Calu3 (cell line): ENCODE measurements at regions not wholly inside any gene's neighbourhood (a gene's known extent, or its start where the extent isn't known, plus 50 kb on each side); places are given as distances from the start of the nearest gene placed in this dataset.

Source experiments
- BruUV-seq: library from RNA; stranded (reverse); fragments of 400-500 nt; replicated peaks from 2 replicates; lab custom pipeline; 2021; lab: Mats Ljungman, UMichigan
- CTCF ChIA-PET: fragments of 300-600 bp; sonication (Branson Sonifier 250); formaldehyde crosslinking; loops from one replicate; lab custom pipeline; 2022; ENCODE audit warnings: antibody characterized with exemption; lab: Charles Lee
- DNase-seq: peaks from one replicate; pipeline ENCODE4 v3.0.0; 2022
- H3K27ac Mint-ChIP-seq: one replicate; pipeline ENCODE4 v1.8.0; 2022; ENCODE audit warnings: mixed read lengths; ENCODE audit not compliant: unreplicated experiment
- H3K27me3 Mint-ChIP-seq: one replicate; pipeline ENCODE4 v1.8.0; 2022; ENCODE audit warnings: mixed read lengths; ENCODE audit not compliant: unreplicated experiment
- H3K36me3 Mint-ChIP-seq: one replicate; pipeline ENCODE4 v1.8.0; 2022; ENCODE audit warnings: mild to moderate bottlenecking, moderate library complexity, mixed read lengths; ENCODE audit not compliant: insufficient read depth, unreplicated experiment
- H3K4me1 Mint-ChIP-seq: one replicate; pipeline ENCODE4 v1.8.0; 2022; ENCODE audit warnings: mild to moderate bottlenecking, low read depth, mixed read lengths; ENCODE audit not compliant: unreplicated experiment
- H3K4me3 Mint-ChIP-seq: one replicate; pipeline ENCODE4 v1.8.0; 2022; ENCODE audit warnings: mild to moderate bottlenecking, low read depth, moderate library complexity, mixed read lengths; ENCODE audit not compliant: unreplicated experiment
- H3K9me3 Mint-ChIP-seq: one replicate; pipeline ENCODE4 v1.8.0; 2022; ENCODE audit warnings: low read depth, mixed read lengths; ENCODE audit not compliant: unreplicated experiment
- CTCF ChIP-seq: fragments of 200-600 bp; IDR thresholded peaks from one replicate; pipeline ENCODE4 v1.8.0; 2022; ENCODE audit warnings: antibody characterized with exemption; ENCODE audit not compliant: unreplicated experiment
- intact Hi-C: fragments of 100-400 bp; cut with micrococcal nuclease; formaldehyde crosslinking; loops from one replicate; pipeline ENCODE4 v1.10.0; 2022; ENCODE audit not compliant: unreplicated experiment

- H3K27me3 Mint-ChIP-seq, result peaks cover 25% of the 10 kb centered on the region
Observed at GRCh38 chr6:20326422-20326728, 75.3 kb upstream of the E2F3 start.

GRCh38 chr6:20327141-20327540, 74.5 kb upstream of the E2F3 start:
- CTCF ChIA-PET, result interaction anchor here (0.7 kb wide), 1 partner anchor 51 kb away, joined by 4 read pairs; no protein-coding TSS in a partner anchor
- peaks cover 32% of the 10 kb centered on the region for H3K27me3 Mint-ChIP-seq
- no peak overlapping the region for H3K27ac Mint-ChIP-seq
- H3K4me1 Mint-ChIP-seq, result no peaks in the 10 kb centered on the region
- no TSS peak for BruUV-seq
- TF ChIP-seq CTCF, result no peak
- no peaks in the 10 kb centered on the region for H3K36me3 Mint-ChIP-seq
- no peak for DNase-seq
- no peaks in the 10 kb centered on the region for H3K9me3 Mint-ChIP-seq
- H3K4me3 Mint-ChIP-seq, result no peak overlapping the region
- intact Hi-C loops, result no loop called here

More at GRCh38 chr6:20326422-20326728, 75.3 kb upstream of the E2F3 start:
- Mint-ChIP-seq H3K4me1 (no peaks in the 10 kb centered on the region), H3K36me3 (no peaks in the 10 kb centered on the region), H3K4me3 (no peak overlapping the region), H3K27ac (no peak overlapping the region), H3K9me3 (no peaks in the 10 kb centered on the region)
- TF ChIP-seq CTCF, result no peak
- no TSS peak for BruUV-seq
- no peak for DNase-seq
- CTCF ChIA-PET, result no interaction called here
- intact Hi-C loops, result no loop called here

- no TSS peak for BruUV-seq
- intact Hi-C loops, result no loop called here
- no peaks in the 10 kb centered on the region for H3K36me3 Mint-ChIP-seq
- H3K27ac Mint-ChIP-seq, result no peak overlapping the region
- peaks cover 40% of the 10 kb centered on the region for H3K27me3 Mint-ChIP-seq
- CTCF ChIA-PET, result interaction anchor here (0.6 to 1.4 kb wide), 5 partner anchors 9 to 1260 kb away, joined by 3 to 6 read pairs (median 5); no protein-coding TSS in a partner anchor
- no peaks in the 10 kb centered on the region for H3K4me1 Mint-ChIP-seq
- H3K9me3 Mint-ChIP-seq, result no peaks in the 10 kb centered on the region
- DNase-seq, result no peak
- no peak overlapping the region for H3K4me3 Mint-ChIP-seq
- no peak for TF ChIP-seq CTCF
Observed at GRCh38 chr6:20328266-20328923, 73.3 kb upstream of the E2F3 start.

GRCh38 chr6:20328924-20329300, 72.8 kb upstream of the E2F3 start:
- TF ChIP-seq CTCF, result no peak
- Mint-ChIP-seq H3K4me3 (no peak overlapping the region), H3K4me1 (no peaks in the 10 kb centered on the region), H3K9me3 (no peaks in the 10 kb centered on the region), H3K36me3 (no peaks in the 10 kb centered on the region), H3K27me3 (peaks cover 45% of the 10 kb centered on the region), H3K27ac (no peak overlapping the region)
- intact Hi-C loops, result no loop called here
- CTCF ChIA-PET, result interaction anchor here (0.6 to 1.4 kb wide), 5 partner anchors 9 to 354 kb away, joined by 3 to 5 read pairs (median 3); no protein-coding TSS in a partner anchor
- no peak for DNase-seq
- no TSS peak for BruUV-seq
